C4-2B (cell line): ENCODE measurements at regions not wholly inside any gene's neighbourhood (a gene's known extent, or its start where the extent isn't known, plus 50 kb on each side); places are given as distances from the start of the nearest gene placed in this dataset.
"Not testable (repeated sequence)": the region's sequence is repeated elsewhere in the genome, so short reads cannot be mapped to it uniquely, and the experiment has no call there.

Source experiments
- CTCF ChIP-seq: fragments of 450-650 bp; conservative IDR thresholded peaks from 2 replicates; pipeline ENCODE4 v1.5.1; 2017; ENCODE audit warnings: mild to moderate bottlenecking
- ZFX ChIP-seq: fragments of 450-650 bp; IDR thresholded peaks from 2 replicates; pipeline ENCODE4 v1.6.1; 2017

- not testable (repeated sequence) for TF ChIP-seq CTCF, ZFX
Measured at GRCh38 chr3:72028307-72028706, 243.4 kb upstream of the PROK2 start.
